GM23338 (cell line): ENCODE measurements at regions not wholly inside any gene's neighbourhood (a gene's known extent, or its start where the extent isn't known, plus 50 kb on each side); places are given as distances from the start of the nearest gene placed in this dataset.

Experiments used
- ATAC-seq: fragments of 200-7000 bp; cut with Tn5 transposase; 3 replicates; pipeline ENCODE4 v1.9.1; 2020
- DNase-seq: peaks from one replicate; pipeline ENCODE4 v3.0.0-alpha.2; 2015; ENCODE audit warnings: low spot score
- H2AFZ ChIP-seq: fragments of 200-600 bp; sonication (generic); 2 replicates; pipeline ENCODE4 v1.8.0; 2016; ENCODE audit warnings: antibody characterized with exemption, mild to moderate bottlenecking, moderate library complexity
- H3F3A ChIP-seq: fragments of 200-600 bp; sonication (generic); replicated peaks from 2 replicates; pipeline ENCODE4 v1.8.0; 2017; ENCODE audit warnings: antibody characterized with exemption, mixed run types, low read depth
- H3K27ac ChIP-seq: fragments of 200-600 bp; sonication (generic); 2 replicates; pipeline ENCODE4 v1.6.1; 2016; ENCODE audit warnings: low read depth
- H3K27me3 ChIP-seq: fragments of 200-600 bp; sonication (generic); 2 replicates; pipeline ENCODE4 v1.8.0; 2016; ENCODE audit warnings: mild to moderate bottlenecking, mixed run types, moderate library complexity; ENCODE audit not compliant: insufficient read depth
- H3K36me3 ChIP-seq: fragments of 200-600 bp; sonication (generic); 2 replicates; pipeline ENCODE4 v1.8.0; 2016; ENCODE audit warnings: mild to moderate bottlenecking; ENCODE audit not compliant: insufficient read depth
- H3K4me1 ChIP-seq: fragments of 200-600 bp; sonication (generic); 2 replicates; pipeline ENCODE4 v1.8.0; 2016; ENCODE audit warnings: mild to moderate bottlenecking, moderate library complexity; ENCODE audit not compliant: insufficient read depth
- H3K4me2 ChIP-seq: fragments of 200-600 bp; sonication (generic); 2 replicates; pipeline ENCODE4 v1.7.1; 2017; ENCODE audit warnings: mixed run types
- H3K4me3 ChIP-seq: fragments of 200-600 bp; sonication (generic); 2 replicates; pipeline ENCODE4 v1.6.1; 2016; ENCODE audit warnings: mixed run types
- H3K79me2 ChIP-seq: fragments of 200-600 bp; sonication (generic); replicated peaks from 2 replicates; pipeline ENCODE4 v1.8.0; 2017; ENCODE audit warnings: mild to moderate bottlenecking; ENCODE audit not compliant: insufficient read depth
- H3K9me2 ChIP-seq: fragments of 200-600 bp; sonication (generic); 2 replicates; pipeline ENCODE4 v1.8.0; 2017; ENCODE audit not compliant: insufficient read depth
- H4K20me1 ChIP-seq: fragments of 200-600 bp; sonication (generic); replicated peaks from 2 replicates; pipeline ENCODE4 v1.8.0; 2017; ENCODE audit warnings: mild to moderate bottlenecking; ENCODE audit not compliant: insufficient read depth
- H3K27ac Mint-ChIP-seq: 2 replicates; pipeline ENCODE4 v1.8.0; 2020; ENCODE audit warnings: inconsistent platforms, mild to moderate bottlenecking, moderate library complexity, mixed read lengths
- H3K27me3 Mint-ChIP-seq: 3 replicates; pipeline ENCODE4 v1.8.0; 2022; ENCODE audit warnings: low read depth, mild to moderate bottlenecking, moderate library complexity, mixed read lengths, inconsistent platforms; ENCODE audit not compliant: insufficient read depth, poor library complexity
- H3K36me3 Mint-ChIP-seq: 3 replicates; pipeline ENCODE4 v1.8.0; 2021; ENCODE audit warnings: low read depth, mild to moderate bottlenecking, inconsistent platforms, moderate library complexity, mixed read lengths
- H3K4me1 Mint-ChIP-seq: 3 replicates; pipeline ENCODE4 v1.8.0; 2020; ENCODE audit warnings: mild to moderate bottlenecking, inconsistent platforms, mixed read lengths
- H3K4me3 Mint-ChIP-seq: 3 replicates; pipeline ENCODE4 v1.8.0; 2021; ENCODE audit warnings: moderate library complexity, mild to moderate bottlenecking, inconsistent platforms, mixed read lengths
- H3K9me3 Mint-ChIP-seq: 3 replicates; pipeline ENCODE4 v1.8.0; 2020; ENCODE audit warnings: moderate library complexity, mild to moderate bottlenecking, inconsistent platforms, mixed read lengths
- CREB1 ChIP-seq: fragments of 250-450 bp; sonication (Bioruptor Pico); IDR thresholded peaks from 2 replicates; pipeline ENCODE4 v1.5.0; 2020; ENCODE audit warnings: low read depth, mild to moderate bottlenecking, moderate library complexity
- EZH2 ChIP-seq: fragments of 200-600 bp; sonication (generic); IDR thresholded peaks from one replicate; pipeline ENCODE4 v1.8.0; 2017; ENCODE audit warnings: antibody characterized with exemption, mild to moderate bottlenecking, low read depth; ENCODE audit not compliant: unreplicated experiment
- EZH2phosphoT487 ChIP-seq: fragments of 200-600 bp; sonication (generic); IDR thresholded peaks from one replicate; pipeline ENCODE4 v1.8.1; 2018; ENCODE audit warnings: antibody characterized with exemption; ENCODE audit not compliant: unreplicated experiment
- ZNF114 ChIP-seq: fragments of 250-450 bp; sonication (Bioruptor Pico); IDR thresholded peaks from 2 replicates; pipeline ENCODE4 v1.5.0; 2020; ENCODE audit warnings: mild to moderate bottlenecking, moderate library complexity
- TF ChIP-seq, protein P1 (sequence below): fragments of 250-450 bp; sonication (Bioruptor Pico); IDR thresholded peaks from 2 replicates; pipeline ENCODE4 v1.5.0; 2020; ENCODE audit warnings: mild to moderate bottlenecking, moderate library complexity
- TF ChIP-seq, protein P2 (sequence below): IDR thresholded peaks from 2 replicates; pipeline ENCODE4 v1.6.1; 2016; ENCODE audit warnings: antibody characterized with exemption

DNA sequence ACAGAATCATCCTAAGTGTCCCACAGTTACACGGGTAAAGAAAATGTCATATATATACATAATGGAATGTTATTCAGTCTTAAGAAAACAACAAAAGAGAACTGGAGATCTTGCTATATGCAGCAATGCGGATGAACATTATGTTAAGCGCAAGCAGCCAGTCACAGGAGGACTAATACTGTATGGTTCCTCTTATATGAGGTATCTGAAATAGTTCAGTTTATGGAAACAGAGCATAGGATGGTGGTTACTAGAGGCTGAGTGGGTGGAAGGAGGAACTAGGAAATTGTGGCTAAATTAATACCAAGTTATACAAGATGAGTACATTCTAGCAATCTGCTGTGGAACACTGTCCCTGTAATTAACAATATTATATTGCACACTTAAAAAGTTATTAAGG is 834.3 kb downstream of the KCNT2 start:
- TF ChIP-seq ZNF114 (CRISPR knock-in tag), result no peak
- TF ChIP-seq, protein P1, sequence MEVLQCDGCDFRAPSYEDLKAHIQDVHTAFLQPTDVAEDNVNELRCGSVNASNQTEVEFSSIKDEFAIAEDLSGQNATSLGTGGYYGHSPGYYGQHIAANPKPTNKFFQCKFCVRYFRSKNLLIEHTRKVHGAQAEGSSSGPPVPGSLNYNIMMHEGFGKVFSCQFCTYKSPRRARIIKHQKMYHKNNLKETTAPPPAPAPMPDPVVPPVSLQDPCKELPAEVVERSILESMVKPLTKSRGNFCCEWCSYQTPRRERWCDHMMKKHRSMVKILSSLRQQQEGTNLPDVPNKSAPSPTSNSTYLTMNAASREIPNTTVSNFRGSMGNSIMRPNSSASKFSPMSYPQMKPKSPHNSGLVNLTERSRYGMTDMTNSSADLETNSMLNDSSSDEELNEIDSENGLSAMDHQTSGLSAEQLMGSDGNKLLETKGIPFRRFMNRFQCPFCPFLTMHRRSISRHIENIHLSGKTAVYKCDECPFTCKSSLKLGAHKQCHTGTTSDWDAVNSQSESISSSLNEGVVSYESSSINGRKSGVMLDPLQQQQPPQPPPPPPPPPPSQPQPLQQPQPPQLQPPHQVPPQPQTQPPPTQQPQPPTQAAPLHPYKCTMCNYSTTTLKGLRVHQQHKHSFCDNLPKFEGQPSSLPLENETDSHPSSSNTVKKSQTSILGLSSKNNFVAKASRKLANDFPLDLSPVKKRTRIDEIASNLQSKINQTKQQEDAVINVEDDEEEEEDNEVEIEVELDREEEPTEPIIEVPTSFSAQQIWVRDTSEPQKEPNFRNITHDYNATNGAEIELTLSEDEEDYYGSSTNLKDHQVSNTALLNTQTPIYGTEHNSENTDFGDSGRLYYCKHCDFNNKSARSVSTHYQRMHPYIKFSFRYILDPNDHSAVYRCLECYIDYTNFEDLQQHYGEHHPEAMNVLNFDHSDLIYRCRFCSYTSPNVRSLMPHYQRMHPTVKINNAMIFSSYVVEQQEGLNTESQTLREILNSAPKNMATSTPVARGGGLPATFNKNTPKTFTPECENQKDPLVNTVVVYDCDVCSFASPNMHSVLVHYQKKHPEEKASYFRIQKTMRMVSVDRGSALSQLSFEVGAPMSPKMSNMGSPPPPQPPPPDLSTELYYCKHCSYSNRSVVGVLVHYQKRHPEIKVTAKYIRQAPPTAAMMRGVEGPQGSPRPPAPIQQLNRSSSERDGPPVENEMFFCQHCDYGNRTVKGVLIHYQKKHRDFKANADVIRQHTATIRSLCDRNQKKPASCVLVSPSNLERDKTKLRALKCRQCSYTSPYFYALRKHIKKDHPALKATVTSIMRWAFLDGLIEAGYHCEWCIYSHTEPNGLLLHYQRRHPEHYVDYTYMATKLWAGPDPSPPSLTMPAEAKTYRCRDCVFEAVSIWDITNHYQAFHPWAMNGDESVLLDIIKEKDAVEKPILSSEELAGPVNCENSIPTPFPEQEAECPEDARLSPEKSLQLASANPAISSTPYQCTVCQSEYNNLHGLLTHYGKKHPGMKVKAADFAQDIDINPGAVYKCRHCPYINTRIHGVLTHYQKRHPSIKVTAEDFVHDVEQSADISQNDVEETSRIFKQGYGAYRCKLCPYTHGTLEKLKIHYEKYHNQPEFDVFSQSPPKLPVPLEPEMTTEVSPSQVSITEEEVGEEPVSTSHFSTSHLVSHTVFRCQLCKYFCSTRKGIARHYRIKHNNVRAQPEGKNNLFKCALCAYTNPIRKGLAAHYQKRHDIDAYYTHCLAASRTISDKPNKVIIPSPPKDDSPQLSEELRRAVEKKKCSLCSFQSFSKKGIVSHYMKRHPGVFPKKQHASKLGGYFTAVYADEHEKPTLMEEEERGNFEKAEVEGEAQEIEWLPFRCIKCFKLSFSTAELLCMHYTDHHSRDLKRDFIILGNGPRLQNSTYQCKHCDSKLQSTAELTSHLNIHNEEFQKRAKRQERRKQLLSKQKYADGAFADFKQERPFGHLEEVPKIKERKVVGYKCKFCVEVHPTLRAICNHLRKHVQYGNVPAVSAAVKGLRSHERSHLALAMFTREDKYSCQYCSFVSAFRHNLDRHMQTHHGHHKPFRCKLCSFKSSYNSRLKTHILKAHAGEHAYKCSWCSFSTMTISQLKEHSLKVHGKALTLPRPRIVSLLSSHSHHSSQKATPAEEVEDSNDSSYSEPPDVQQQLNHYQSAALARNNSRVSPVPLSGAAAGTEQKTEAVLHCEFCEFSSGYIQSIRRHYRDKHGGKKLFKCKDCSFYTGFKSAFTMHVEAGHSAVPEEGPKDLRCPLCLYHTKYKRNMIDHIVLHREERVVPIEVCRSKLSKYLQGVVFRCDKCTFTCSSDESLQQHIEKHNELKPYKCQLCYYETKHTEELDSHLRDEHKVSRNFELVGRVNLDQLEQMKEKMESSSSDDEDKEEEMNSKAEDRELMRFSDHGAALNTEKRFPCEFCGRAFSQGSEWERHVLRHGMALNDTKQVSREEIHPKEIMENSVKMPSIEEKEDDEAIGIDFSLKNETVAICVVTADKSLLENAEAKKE (CRISPR knock-in tag), result no peak
- TF ChIP-seq EZH2phosphoT487, result no peak
- TF ChIP-seq, protein P2, sequence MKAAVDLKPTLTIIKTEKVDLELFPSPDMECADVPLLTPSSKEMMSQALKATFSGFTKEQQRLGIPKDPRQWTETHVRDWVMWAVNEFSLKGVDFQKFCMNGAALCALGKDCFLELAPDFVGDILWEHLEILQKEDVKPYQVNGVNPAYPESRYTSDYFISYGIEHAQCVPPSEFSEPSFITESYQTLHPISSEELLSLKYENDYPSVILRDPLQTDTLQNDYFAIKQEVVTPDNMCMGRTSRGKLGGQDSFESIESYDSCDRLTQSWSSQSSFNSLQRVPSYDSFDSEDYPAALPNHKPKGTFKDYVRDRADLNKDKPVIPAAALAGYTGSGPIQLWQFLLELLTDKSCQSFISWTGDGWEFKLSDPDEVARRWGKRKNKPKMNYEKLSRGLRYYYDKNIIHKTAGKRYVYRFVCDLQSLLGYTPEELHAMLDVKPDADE, result no peak
- no peak for TF ChIP-seq EZH2
- TF ChIP-seq CREB1, result no peak

More for the DNA sequence above, 834.3 kb downstream of the KCNT2 start:
- H2AFZ ChIP-seq, result no peak overlapping the region
- no peaks in the 10 kb centered on the region for H3K4me1 ChIP-seq
- no peak overlapping the region for H3K4me3 Mint-ChIP-seq
- no peaks in the 10 kb centered on the region for H3K27me3 Mint-ChIP-seq
- H4K20me1 ChIP-seq, result no peaks in the 10 kb centered on the region
- no peak overlapping the region for H3K27ac ChIP-seq
- H3F3A ChIP-seq, result no peaks in the 10 kb centered on the region
- no peak overlapping the region for H3K27ac Mint-ChIP-seq
- no peak for DNase-seq
- ATAC-seq, result no peak
- H3K9me3 Mint-ChIP-seq, result no peaks in the 10 kb centered on the region
- H3K27me3 ChIP-seq, result no peaks in the 10 kb centered on the region
- no peak overlapping the region for H3K4me2 ChIP-seq
- H3K79me2 ChIP-seq, result no peaks in the 10 kb centered on the region
- H3K4me1 Mint-ChIP-seq, result no peaks in the 10 kb centered on the region
- H3K4me3 ChIP-seq, result no peak overlapping the region
- H3K36me3 Mint-ChIP-seq, result no peaks in the 10 kb centered on the region
- H3K36me3 ChIP-seq, result no peaks in the 10 kb centered on the region
- H3K9me2 ChIP-seq, result no peaks in the 10 kb centered on the region
